T-helper 2 cell treated with Interferon-gamma antibody and Interleukin-4, amounts not matched to agents 100 ng/mL and 5 ng/mL, for 36 hours (primary cell): ENCODE measurements at regions not wholly inside any gene's neighbourhood (a gene's known extent, or its start where the extent isn't known, plus 50 kb on each side); places are given as distances from the start of the nearest gene placed in this dataset.
"Not testable (repeated sequence)": the region's sequence is repeated elsewhere in the genome, so short reads cannot be mapped to it uniquely, and the experiment has no call there.

ENCODE experiments used
- intact Hi-C: fragments of 100-400 bp; cut with micrococcal nuclease; formaldehyde crosslinking; loops from one replicate; pipeline ENCODE4 v1.15.1; 2023

DNA sequence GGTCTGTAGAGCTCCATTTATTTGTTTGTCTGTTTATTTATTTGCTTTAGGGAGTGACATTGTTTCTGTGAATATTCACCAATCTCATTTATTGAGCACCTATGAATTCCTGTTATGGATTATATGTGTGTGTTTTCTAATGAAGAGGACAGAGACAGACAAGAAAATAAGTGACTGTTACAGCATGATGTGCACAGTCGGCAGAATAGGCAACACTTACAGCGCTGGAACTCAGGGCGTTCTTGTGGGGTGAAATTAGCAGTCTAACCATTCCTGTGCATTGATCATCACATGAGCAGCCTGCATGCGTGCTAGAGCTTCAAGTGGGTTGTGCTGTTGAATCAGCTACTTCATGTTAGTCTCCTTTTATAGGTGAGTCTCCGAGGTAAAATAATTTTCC, 960.7 kb downstream of the SLC4A3 start:
- intact Hi-C loops, result no loop called here

GRCh38 chr2:220590476-220590875, 963.0 kb downstream of the SLC4A3 start:
- intact Hi-C loops, result no loop called here

DNA sequence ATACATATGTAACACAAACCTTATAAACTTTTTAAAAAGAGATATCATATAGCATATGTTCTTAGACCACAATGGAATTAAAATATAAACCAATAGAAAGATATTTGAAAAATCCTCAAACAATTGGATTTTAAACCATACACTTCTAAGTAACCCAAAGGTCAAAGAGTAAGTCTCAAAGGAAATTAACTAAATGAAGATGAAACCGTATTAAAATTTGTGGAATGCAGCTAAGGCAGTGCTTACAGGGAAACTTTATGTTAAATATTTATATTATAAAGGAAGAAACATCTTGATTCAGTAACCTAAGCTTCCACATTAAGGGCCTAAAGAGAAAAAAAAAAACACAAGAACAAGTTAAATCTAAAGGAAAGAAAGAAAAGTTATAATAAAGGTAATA, 966.1 kb downstream of the SLC4A3 start:
- intact Hi-C loops, result no loop called here

GRCh38 chr2:220601674-220602073, 970.4 kb downstream of the EPHA4 start:
- intact Hi-C loops, result no loop called here

DNA sequence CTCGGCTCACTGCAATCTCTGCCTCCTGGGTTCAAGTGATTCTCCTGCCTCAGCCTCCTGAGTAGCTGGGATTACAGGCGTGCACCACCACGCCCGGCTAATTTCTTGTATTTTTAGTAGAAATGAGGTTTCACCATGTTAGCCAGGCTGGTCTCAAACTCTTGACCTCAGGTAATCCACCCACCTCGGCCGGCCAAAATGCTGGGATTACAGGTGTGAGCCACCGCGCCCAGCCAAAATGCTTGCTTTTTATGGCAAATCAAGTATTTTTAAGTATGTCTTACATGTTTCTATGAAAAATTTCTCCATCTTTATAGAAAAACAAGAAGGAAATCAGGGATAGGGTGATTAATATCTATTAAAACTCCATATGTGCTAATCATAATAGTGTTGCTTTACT, 959.1 kb downstream of the EPHA4 start:
- intact Hi-C loops, result not testable (repeated sequence)

- intact Hi-C loops, result no loop called here
Measured at GRCh38 chr2:220614064-220614463, 958.0 kb downstream of the EPHA4 start.

DNA sequence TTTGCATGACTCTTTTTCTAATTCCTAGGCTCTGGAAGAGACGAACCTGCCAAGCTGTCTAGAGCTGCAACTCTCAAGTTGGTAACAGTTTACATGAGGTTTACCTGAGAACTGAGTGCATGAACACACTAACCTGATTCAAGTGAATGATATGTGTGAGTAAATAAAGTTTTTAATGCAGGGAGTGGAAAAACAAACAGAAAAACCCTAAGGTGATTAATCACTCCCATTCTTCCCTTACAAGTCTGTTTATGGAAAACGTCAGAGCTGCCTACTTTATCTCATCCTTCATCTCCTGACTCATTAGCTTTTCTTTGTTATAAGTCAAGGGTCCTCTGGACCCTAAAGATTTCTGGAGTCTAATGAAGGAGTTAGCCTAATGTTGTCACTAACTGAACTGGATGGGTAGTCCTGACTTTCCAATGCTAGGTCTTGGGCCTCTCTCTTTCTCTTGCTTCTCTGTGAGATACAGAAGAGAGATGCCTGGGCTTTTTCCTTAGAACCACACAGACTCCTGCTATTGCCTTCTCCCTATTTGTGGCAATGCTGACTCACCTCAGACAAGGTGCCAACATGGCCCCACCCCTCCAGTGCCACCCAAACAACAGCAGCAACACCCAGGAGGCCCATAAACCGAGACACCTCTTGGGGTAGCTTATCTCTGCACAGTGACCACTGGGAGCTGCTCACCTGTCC, 952.4 kb downstream of the EPHA4 start:
- intact Hi-C loops, result no loop called here

GRCh38 chr2:220626603-220627002, 945.5 kb downstream of the EPHA4 start:
- intact Hi-C loops, result no loop called here

DNA sequence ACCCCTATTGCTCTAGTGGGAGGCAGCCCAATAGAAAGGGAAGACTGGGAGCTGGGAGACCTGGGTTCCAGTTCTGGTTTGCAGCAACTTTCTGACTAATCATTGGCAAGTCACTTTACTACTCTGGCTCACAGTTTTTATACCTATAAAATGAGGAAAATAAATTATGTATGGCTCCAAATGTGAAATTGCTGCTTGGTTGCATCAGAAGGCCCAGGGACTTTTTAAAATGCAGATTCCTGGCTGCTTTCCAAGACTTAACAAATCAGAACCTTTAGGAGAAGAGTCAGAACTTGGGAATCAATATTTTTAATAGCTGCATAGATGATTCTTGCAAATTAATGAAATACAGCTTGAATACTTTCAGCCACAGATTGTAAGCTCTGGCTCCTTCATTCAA, 943.9 kb downstream of the EPHA4 start:
- intact Hi-C loops, result no loop called here

DNA sequence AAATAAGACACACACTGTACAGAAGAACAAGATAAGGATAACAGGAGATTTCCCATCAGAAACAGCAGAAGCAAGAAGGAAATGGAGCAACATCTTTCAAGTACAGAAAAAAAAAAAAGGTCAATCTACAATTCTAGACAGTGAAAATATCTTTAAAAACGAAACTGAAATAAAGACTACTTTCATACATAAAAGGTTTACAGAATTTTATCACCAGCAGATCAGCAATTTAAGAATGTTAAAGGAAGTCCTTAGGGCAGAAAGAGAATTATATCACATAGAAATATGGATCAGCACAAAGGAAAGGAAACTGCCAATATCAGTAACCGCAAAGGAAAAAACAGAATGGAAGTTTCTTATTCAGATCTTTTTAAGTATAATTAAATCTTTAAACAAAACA, 931.0 kb downstream of the EPHA4 start:
- intact Hi-C loops, result no loop called here

DNA sequence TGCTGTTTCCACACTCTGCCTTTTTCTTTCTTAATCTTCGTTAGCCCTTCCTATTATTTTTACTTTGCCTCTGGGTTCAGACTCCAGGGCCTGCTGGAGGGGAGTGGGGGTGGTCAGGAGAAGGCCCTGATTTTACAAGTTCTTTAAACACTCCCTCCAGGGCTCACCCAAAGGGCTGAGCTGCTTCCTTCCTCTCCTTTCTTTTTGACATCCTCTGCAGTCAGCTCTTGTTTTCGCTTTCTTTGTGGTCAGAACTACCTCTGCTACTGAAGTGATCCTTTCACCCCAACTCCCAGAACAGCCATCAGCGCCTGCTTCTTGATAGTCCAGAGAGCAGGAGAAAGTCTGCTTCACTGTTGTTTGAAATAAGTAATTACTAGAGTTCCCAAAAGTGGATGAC, 925.7 kb downstream of the EPHA4 start:
- intact Hi-C loops, result no loop called here

DNA sequence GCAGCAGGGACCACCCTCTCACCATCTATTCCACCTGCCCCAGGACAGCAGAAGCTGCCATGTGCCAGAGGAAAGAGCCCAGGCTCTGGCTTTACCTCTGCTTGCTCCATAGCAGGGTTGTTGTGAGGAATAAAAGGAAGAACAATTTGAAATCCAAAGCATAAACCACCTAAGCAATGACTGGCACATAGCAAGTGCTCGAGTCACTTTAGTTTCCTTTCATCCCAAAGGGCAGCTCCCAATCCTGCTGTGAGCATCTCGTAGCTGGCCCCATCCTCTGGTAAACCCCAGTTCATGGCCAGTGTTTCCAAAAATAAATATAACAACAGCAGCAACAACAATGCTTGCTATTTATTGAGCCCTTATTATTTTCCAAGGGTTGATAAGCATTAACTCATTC, 923.5 kb downstream of the EPHA4 start:
- intact Hi-C loops, result no loop called here

GRCh38 chr2:220653776-220654175, 918.3 kb downstream of the EPHA4 start:
- intact Hi-C loops, result no loop called here

DNA sequence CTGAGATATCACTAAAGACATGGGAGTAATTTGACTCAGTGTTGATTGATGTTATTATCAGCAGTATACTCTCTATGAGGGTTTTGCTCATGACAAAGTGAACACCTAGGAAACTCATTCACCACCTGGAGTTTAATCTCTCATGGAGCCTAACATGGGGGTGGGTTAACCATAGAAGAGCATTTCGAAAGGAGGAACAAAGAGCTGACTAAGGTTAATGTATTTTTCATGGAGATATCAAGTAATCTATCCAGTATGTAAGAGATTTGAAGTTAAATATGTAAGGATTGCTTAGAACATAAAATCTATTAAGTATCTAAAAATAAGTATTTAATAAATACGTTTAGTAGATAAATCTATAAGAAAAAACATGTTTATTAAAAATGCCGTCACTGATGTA, 917.8 kb downstream of the EPHA4 start:
- intact Hi-C loops, result no loop called here

- intact Hi-C loops, result no loop called here
Measured at GRCh38 chr2:220660277-220661145, 911.6 kb downstream of the EPHA4 start.

DNA sequence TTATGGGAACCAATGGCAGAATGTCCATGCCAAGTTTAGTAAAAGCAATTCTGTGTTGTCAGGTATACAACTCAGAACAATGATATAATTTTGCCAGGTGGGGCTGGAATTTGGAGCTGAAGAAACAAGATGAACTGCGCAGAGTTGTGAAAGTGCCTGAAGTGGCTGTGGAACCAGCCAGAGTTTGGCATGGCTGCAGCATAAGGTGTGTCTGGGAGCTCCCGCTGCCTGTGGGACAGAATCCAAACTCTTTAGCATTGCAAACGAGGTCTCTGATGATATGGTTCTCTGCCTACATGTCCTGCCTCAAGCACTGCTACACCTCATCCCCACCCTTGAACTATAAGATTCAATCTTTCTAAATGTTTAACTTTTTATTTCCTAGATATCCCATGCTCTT, 909.7 kb downstream of the EPHA4 start:
- intact Hi-C loops, result no loop called here

DNA sequence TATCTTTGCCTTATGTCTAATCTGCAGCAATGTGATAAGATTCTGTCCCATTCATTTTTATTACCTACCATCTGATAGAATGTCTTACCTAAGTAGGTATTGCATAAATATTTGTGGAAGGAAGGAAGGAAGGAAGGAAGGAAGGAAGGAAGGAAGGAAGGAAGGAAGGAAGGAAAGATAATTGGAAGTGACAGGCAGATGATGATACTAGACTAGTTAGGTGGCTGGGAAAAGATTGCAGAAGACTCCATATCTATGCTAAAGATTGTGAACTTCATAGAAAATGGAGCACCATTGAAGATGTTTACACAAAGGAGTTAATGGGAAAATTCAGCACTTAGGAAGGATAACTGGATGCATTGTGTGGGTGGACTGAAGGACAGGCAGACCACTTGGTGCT, 909.0 kb downstream of the EPHA4 start:
- intact Hi-C loops, result no loop called here

DNA sequence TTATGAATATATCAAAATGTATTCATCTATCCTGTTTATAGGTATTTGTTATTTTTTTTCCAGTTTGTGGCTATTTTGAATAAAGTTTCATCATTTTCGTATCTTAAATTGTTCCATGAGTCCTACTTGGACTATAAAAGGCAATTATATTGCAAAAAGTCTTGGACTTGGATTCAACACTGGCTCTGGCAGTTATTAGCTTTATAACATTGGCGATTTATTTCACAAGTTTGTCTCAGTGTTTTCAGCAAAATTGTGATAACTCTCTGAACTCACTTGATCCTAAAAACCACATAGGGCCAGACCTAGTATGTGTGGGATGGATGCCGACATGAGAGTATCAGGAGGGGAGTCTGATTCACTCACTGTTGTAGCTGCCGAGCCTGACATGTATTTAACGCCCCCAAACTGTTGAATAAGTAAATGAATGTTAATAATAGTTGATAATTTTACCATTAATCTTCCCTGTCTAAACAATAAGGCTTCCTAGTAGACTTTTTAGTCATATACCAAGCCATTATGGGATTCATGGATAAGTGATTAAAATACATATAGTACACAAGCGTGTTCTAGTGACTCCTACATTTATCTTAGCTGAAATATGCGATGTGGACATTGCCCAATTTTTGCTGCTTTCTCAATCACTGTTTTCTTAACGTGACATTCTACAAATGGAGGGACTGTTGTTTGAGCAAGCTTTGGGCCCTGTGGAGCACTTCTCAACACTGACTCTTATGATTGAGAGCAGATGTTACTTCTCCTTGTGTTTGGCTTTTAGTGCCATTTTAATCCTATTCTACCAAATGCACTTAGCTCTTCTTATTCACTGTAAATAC, 907.6 kb downstream of the EPHA4 start:
- intact Hi-C loops, result no loop called here

GRCh38 chr2:220665108-220665471, 907.0 kb downstream of the EPHA4 start:
- intact Hi-C loops, result no loop called here

DNA sequence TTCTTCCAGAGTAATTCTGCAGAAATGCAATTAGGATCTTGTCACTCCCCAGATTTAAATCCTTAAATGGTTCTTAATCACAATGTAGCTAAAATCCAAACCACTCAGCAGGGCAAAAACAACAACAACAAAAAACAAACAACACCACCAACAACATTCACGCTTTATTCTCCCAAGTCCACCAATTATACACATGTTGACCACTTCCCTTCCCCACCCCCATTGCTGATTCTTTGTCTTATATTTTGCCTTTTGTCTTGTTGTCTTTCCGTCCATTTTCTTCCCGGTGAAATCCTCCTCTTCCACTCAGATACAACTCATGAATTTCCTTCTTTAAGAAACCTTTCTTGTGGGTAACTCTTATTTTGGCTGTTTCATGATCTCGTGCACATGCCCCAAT, 902.8 kb downstream of the EPHA4 start:
- intact Hi-C loops, result no loop called here

- intact Hi-C loops, result no loop called here
Measured at GRCh38 chr2:220670511-220670910, 901.6 kb downstream of the EPHA4 start.
